ENCODE measurements at regions not wholly inside any gene's neighbourhood (a gene's known extent, or its start where the extent isn't known, plus 50 kb on each side); places are given as distances from the start of the nearest gene placed in this dataset.
"Not testable (repeated sequence)": the region's sequence is repeated elsewhere in the genome, so short reads cannot be mapped to it uniquely, and the experiment has no call there.

- not testable (repeated sequence) for TF ChIP-seq CTCF (IDR thresholded peaks at IDR 0.05; ENCODE audit: insufficient read depth, low read length, poor library complexity, severe bottlenecking); EZH2phosphoT487 (conservative IDR thresholded peaks at IDR 0.05; ENCODE audit: low read length)
These were observed 699.1 kb upstream of the TPTE start for GRCh38 chr21:9822093-9822820.
